IMR-90 (cell line): ENCODE measurements at regions not wholly inside any gene's neighbourhood (a gene's known extent, or its start where the extent isn't known, plus 50 kb on each side); places are given as distances from the start of the nearest gene placed in this dataset.

Source experiments
- ATAC-seq: fragments of 200-7000 bp; cut with Tn5 transposase; 2 replicates; pipeline ENCODE4 v1.9.1; 2020; ENCODE audit warnings: low read depth, mild to moderate bottlenecking, moderate library complexity
- BruUV-seq: library from RNA; stranded (reverse); fragments of 400-500 nt; replicated peaks from 2 replicates; lab custom pipeline; 2021; lab: Mats Ljungman, UMichigan
- CTCF ChIA-PET: fragments of 300-600 bp; formaldehyde crosslinking; extraction: SDS; loops from one replicate; lab custom pipeline; 2021; ENCODE audit warnings: antibody characterized with exemption; lab: Yijun Ruan, JAX
- POLR2A ChIA-PET: fragments of 300-600 bp; sonication (Branson Sonifier 250); formaldehyde crosslinking; loops from one replicate; lab custom pipeline; 2022; ENCODE audit warnings: antibody characterized with exemption; ENCODE audit not compliant: unreplicated experiment; lab: Charles Lee
- DNase-seq: peaks from one replicate; pipeline ENCODE4 v3.0.0; 2013
- H2AFZ ChIP-seq: replicated peaks from 2 replicates; pipeline ENCODE3; 2013; ENCODE audit warnings: low read length, mild to moderate bottlenecking; ENCODE audit not compliant: poor library complexity
- H2AK5ac ChIP-seq: 2 replicates; pipeline ENCODE4 v1.6.1; 2013; ENCODE audit warnings: low read depth, low read length, inconsistent platforms
- H2AK9ac ChIP-seq: replicated peaks from 2 replicates; pipeline ENCODE3; 2013; ENCODE audit warnings: mild to moderate bottlenecking, low read depth, low read length, moderate library complexity; ENCODE audit not compliant: poor library complexity
- H2BK120ac ChIP-seq: 2 replicates; pipeline ENCODE4 v1.6.1; 2013; ENCODE audit warnings: low read depth, low read length, inconsistent platforms
- H2BK15ac ChIP-seq: 3 replicates; pipeline ENCODE4 v1.6.1; 2013; ENCODE audit warnings: low read depth, low read length, inconsistent platforms
- H2BK20ac ChIP-seq: 2 replicates; pipeline ENCODE4 v1.6.1; 2013; ENCODE audit warnings: low read depth, mild to moderate bottlenecking, inconsistent platforms, low read length, moderate library complexity
- H2BK5ac ChIP-seq: 2 replicates; pipeline ENCODE4 v1.6.1; 2013; ENCODE audit warnings: mild to moderate bottlenecking, low read depth, low read length, inconsistent platforms; ENCODE audit not compliant: poor library complexity, severe bottlenecking
- H3K14ac ChIP-seq: replicated peaks from 2 replicates; pipeline ENCODE4 v1.6.1; 2013; ENCODE audit warnings: low read depth, low read length, inconsistent platforms
- H3K18ac ChIP-seq: 2 replicates; pipeline ENCODE4 v1.6.1; 2013; ENCODE audit warnings: low read depth, low read length, control low read depth
- H3K23ac ChIP-seq: 2 replicates; pipeline ENCODE4 v1.6.1; 2013; ENCODE audit warnings: low read depth, low read length, inconsistent platforms
- H3K27ac ChIP-seq: 2 replicates; pipeline ENCODE4 v1.5.1; 2013; ENCODE audit warnings: mild to moderate bottlenecking, control low read depth, low read length; ENCODE audit not compliant: insufficient read depth
- H3K27me3 ChIP-seq: 2 replicates; pipeline ENCODE4 v1.6.1; 2013; ENCODE audit warnings: low read length; ENCODE audit not compliant: control insufficient read depth, insufficient read depth
- H3K36me3 ChIP-seq: 2 replicates; pipeline ENCODE4 v1.6.1; 2013; ENCODE audit warnings: low read length, mixed read lengths; ENCODE audit not compliant: control insufficient read depth, insufficient read depth
- H3K4ac ChIP-seq: 2 replicates; pipeline ENCODE4 v1.6.1; 2013; ENCODE audit warnings: low read depth, low read length, inconsistent platforms
- H3K4me1 ChIP-seq: 2 replicates; pipeline ENCODE4 v1.6.1; 2013; ENCODE audit warnings: low read length, mixed read lengths; ENCODE audit not compliant: control insufficient read depth, insufficient read depth
- H3K4me2 ChIP-seq: 2 replicates; pipeline ENCODE4 v1.6.1; 2013; ENCODE audit warnings: low read depth, mild to moderate bottlenecking, control low read depth, low read length, moderate library complexity
- H3K4me3 ChIP-seq: 2 replicates; pipeline ENCODE4 v1.5.1; 2013; ENCODE audit warnings: low read depth, mild to moderate bottlenecking, control low read depth, low read length, moderate library complexity; ENCODE audit not compliant: insufficient read depth
- H3K56ac ChIP-seq: 2 replicates; pipeline ENCODE4 v1.6.1; 2013; ENCODE audit warnings: low read length, inconsistent platforms; ENCODE audit not compliant: insufficient read depth; ENCODE audit errors: extremely low read depth
- H3K79me1 ChIP-seq, 2 experiments: 2 replicates each; pipeline ENCODE4 v1.6.1; 2013; ENCODE audit warnings: low read length in 2 of 2, inconsistent platforms in 1 of 2, low read depth in 1 of 2
- H3K9ac ChIP-seq: 2 replicates; pipeline ENCODE4 v1.6.1; 2013; ENCODE audit warnings: low read depth, low read length, control low read depth
- H3K9me1 ChIP-seq: 2 replicates; pipeline ENCODE4 v1.6.1; 2013; ENCODE audit warnings: low read length, inconsistent platforms; ENCODE audit not compliant: insufficient read depth
- H3K9me3 ChIP-seq: 2 replicates; pipeline ENCODE4 v1.6.1; 2013; ENCODE audit warnings: low read length; ENCODE audit not compliant: control insufficient read depth, insufficient read depth
- H4K20me1 ChIP-seq: 2 replicates; pipeline ENCODE4 v1.6.1; 2013; ENCODE audit warnings: low read length, inconsistent platforms; ENCODE audit not compliant: insufficient read depth
- H4K5ac ChIP-seq: 2 replicates; pipeline ENCODE4 v1.6.1; 2013; ENCODE audit warnings: mild to moderate bottlenecking, low read depth, low read length, control low read depth
- H4K8ac ChIP-seq, 2 experiments: 2 replicates each; pipeline ENCODE4 v1.6.1; 2013; ENCODE audit warnings: low read depth in 2 of 2, low read length in 2 of 2, control low read depth in 1 of 2, inconsistent platforms in 1 of 2
- H4K91ac ChIP-seq: 2 replicates; pipeline ENCODE4 v1.6.1; 2013; ENCODE audit warnings: low read depth, low read length, inconsistent platforms; ENCODE audit not compliant: insufficient read depth
- CEBPB ChIP-seq: IDR thresholded peaks from 2 replicates; pipeline ENCODE4 v1.6.1; 2012; ENCODE audit warnings: low read depth, low read length, improper control_type of control experiment
- CHD1 ChIP-seq: IDR thresholded peaks from 2 replicates; pipeline ENCODE4 v1.6.1; 2012; ENCODE audit warnings: low read depth, low read length, improper control_type of control experiment
- ELK1 ChIP-seq: fragments of 150-350 bp; IDR thresholded peaks from 2 replicates; pipeline ENCODE4 v1.6.1; 2016; ENCODE audit warnings: low read depth, mild to moderate bottlenecking, low read length, moderate library complexity, borderline replicate concordance
- MAFK ChIP-seq: IDR thresholded peaks from 2 replicates; pipeline ENCODE4 v1.6.1; 2012; ENCODE audit warnings: low read depth, low read length, improper control_type of control experiment
- MAZ ChIP-seq: IDR thresholded peaks from 2 replicates; pipeline ENCODE4 v1.6.1; 2012; ENCODE audit warnings: low read depth, mild to moderate bottlenecking, low read length, improper control_type of control experiment, moderate library complexity, borderline replicate concordance
- MXI1 ChIP-seq: IDR thresholded peaks from 2 replicates; pipeline ENCODE4 v1.6.1; 2012; ENCODE audit warnings: low read depth, mild to moderate bottlenecking, low read length, moderate library complexity, borderline replicate concordance
- RAD21 ChIP-seq: IDR thresholded peaks from 2 replicates; pipeline ENCODE4 v1.6.1; 2012; ENCODE audit warnings: low read length, improper control_type of control experiment
- RCOR1 ChIP-seq: IDR thresholded peaks from 2 replicates; pipeline ENCODE4 v1.6.1; 2012; ENCODE audit warnings: mild to moderate bottlenecking, low read length, improper control_type of control experiment; ENCODE audit not compliant: insufficient replicate concordance
- RFX5 ChIP-seq: IDR thresholded peaks from 2 replicates; pipeline ENCODE4 v1.8.0; 2012; ENCODE audit warnings: low read depth, mild to moderate bottlenecking, low read length, moderate library complexity
- SMC3 ChIP-seq: fragments of 150-350 bp; IDR thresholded peaks from 2 replicates; pipeline ENCODE4 v1.6.1; 2016; ENCODE audit warnings: low read depth, mild to moderate bottlenecking, antibody characterized with exemption, low read length, moderate library complexity
- USF2 ChIP-seq: fragments of 150-350 bp; IDR thresholded peaks from 2 replicates; pipeline ENCODE4 v1.6.1; 2017; ENCODE audit warnings: mild to moderate bottlenecking, antibody characterized with exemption, low read length, low read depth
- WGBS, 2 experiments: methylation state at CpG; one replicate each; pipeline versions ENCODE4 v1.1.5 to v1.1.7; 2013; ENCODE audit warnings: missing lambda C conversion rate in 2 of 2; ENCODE audit not compliant: insufficient read length in 1 of 2; ENCODE audit errors: extremely low coverage in 2 of 2; 5-methylcytosine and 5-hydroxymethylcytosine counted together
- dilution Hi-C: fragments of 300-500 bp; cut with HindIII; formaldehyde crosslinking; loops from one replicate; pipeline ENCODE4 v1.14.3; 2018; ENCODE audit warnings: low sequenced_read_pairs; ENCODE audit not compliant: unreplicated experiment
- in situ Hi-C: fragments of 300-500 bp; cut with MboI; formaldehyde crosslinking; loops from 3 replicates; pipeline ENCODE4 v1.14.3; 2019; ENCODE audit warnings: low sequenced_read_pairs, inconsistent platforms, mixed read lengths
- intact Hi-C: fragments of 100-400 bp; cut with micrococcal nuclease; formaldehyde crosslinking; loops from 2 replicates; pipeline ENCODE4 v1.10.0; 2022
- TF ChIP-seq, protein P1 (sequence below): conservative IDR thresholded peaks from 2 replicates; pipeline ENCODE4 v1.5.1; 2012; ENCODE audit warnings: mild to moderate bottlenecking, low read depth, low read length, improper control_type of control experiment

DNA sequence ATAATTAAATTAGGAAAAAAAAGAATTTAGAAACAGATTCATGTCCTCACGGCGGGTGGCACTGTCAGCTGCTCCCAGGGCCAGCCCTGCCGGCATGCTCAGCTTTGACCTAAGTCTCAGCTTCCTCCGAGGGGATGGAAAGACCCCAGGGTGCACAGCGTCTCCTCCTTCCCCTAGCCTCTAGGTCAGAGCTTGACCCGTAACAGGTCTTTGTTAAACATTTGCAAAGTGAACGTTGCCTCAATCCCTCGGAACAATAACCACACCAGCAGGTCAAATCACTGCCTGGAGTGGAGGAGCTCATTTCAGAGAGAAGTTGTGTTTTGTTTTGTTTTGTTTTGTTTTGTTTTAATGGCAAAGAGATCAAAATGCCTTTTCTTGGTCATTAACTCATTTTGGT lies 171.3 kb downstream of the TMEM18 start:
- H3K56ac ChIP-seq = no peak overlapping the region
- DNase-seq (no peak), ATAC-seq (no peak)
- H2BK5ac ChIP-seq = no peak overlapping the region
- no peaks in the 10 kb centered on the region for H4K20me1 ChIP-seq
- H3K14ac ChIP-seq = no peak overlapping the region
- CTCF ChIA-PET = no interaction called here
- no peaks in the 10 kb centered on the region for H3K27me3 ChIP-seq
- no peak overlapping the region for H2BK15ac ChIP-seq
- intact Hi-C loops = no loop called here
- no peak overlapping the region for H3K4me3 ChIP-seq
- no peaks in the 10 kb centered on the region for H3K4me1 ChIP-seq
- H3K18ac ChIP-seq = no peak overlapping the region
- dilution Hi-C loops = no loop called here
- H4K5ac ChIP-seq = no peak overlapping the region
- in situ Hi-C loops = no loop called here
- no TSS peak for BruUV-seq
- H3K9me1 ChIP-seq = no peaks in the 10 kb centered on the region
- no peaks in the 10 kb centered on the region for H3K79me1 ChIP-seq
- H4K91ac ChIP-seq = no peak overlapping the region
- no peak overlapping the region for H4K8ac ChIP-seq
- no peak overlapping the region for H2AK5ac ChIP-seq
- no peak overlapping the region for H3K4ac ChIP-seq
- no peak for TF ChIP-seq MAFK
- no peak for TF ChIP-seq USF2
- no peak for TF ChIP-seq RFX5
- TF ChIP-seq, protein P1, sequence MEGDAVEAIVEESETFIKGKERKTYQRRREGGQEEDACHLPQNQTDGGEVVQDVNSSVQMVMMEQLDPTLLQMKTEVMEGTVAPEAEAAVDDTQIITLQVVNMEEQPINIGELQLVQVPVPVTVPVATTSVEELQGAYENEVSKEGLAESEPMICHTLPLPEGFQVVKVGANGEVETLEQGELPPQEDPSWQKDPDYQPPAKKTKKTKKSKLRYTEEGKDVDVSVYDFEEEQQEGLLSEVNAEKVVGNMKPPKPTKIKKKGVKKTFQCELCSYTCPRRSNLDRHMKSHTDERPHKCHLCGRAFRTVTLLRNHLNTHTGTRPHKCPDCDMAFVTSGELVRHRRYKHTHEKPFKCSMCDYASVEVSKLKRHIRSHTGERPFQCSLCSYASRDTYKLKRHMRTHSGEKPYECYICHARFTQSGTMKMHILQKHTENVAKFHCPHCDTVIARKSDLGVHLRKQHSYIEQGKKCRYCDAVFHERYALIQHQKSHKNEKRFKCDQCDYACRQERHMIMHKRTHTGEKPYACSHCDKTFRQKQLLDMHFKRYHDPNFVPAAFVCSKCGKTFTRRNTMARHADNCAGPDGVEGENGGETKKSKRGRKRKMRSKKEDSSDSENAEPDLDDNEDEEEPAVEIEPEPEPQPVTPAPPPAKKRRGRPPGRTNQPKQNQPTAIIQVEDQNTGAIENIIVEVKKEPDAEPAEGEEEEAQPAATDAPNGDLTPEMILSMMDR = no peak
- no peak for TF ChIP-seq RAD21
- TF ChIP-seq MAZ = no peak
- no peak for TF ChIP-seq CEBPB
- no peak for TF ChIP-seq SMC3
- TF ChIP-seq CHD1 = no peak
- TF ChIP-seq MXI1 = no peak
- TF ChIP-seq ELK1 = no peak
- TF ChIP-seq RCOR1 = no peak
- no peak overlapping the region for H3K23ac ChIP-seq
- WGBS, 2 experiments = 50% methylated on average over 2 of the region's 8 CpGs; no CpG with 5 or more reads in 1 of the 2 experiments
- no peak overlapping the region for H3K4me2 ChIP-seq
- no peak overlapping the region for H2BK20ac ChIP-seq
- peaks cover 52% of the 10 kb centered on the region for H3K9me3 ChIP-seq
- no peak overlapping the region for H2AK9ac ChIP-seq
- POLR2A ChIA-PET = no interaction called here
- no peak overlapping the region for H2AFZ ChIP-seq
- H3K9ac ChIP-seq = no peak overlapping the region
- H3K36me3 ChIP-seq = no peaks in the 10 kb centered on the region
- H3K27ac ChIP-seq = no peak overlapping the region
- no peak overlapping the region for H2BK120ac ChIP-seq
